IPS DF 6.9 (cell line): ENCODE measurements at regions not wholly inside any gene's neighbourhood (a gene's known extent, or its start where the extent isn't known, plus 50 kb on each side); places are given as distances from the start of the nearest gene placed in this dataset.
A peak's percentile ranks its signal among the peaks of the same experiment; 100 is the strongest.
"Not testable (repeated sequence)": the region's sequence is repeated elsewhere in the genome, so short reads cannot be mapped to it uniquely, and the experiment has no call there.

Source experiments
- DNase-seq: peaks from one replicate; pipeline ENCODE4 v3.0.0-alpha.2; 2013; ENCODE audit warnings: low read depth, low spot score
- H3K27ac ChIP-seq: one replicate; pipeline ENCODE4 v1.5.1; 2013; ENCODE audit warnings: low read length, control low read depth
- H3K27me3 ChIP-seq: 2 replicates; pipeline ENCODE4 v1.6.1; 2013; ENCODE audit warnings: mild to moderate bottlenecking, low read length; ENCODE audit not compliant: control insufficient read depth, insufficient read depth
- H3K36me3 ChIP-seq: 2 replicates; pipeline ENCODE4 v1.6.1; 2013; ENCODE audit warnings: low read length; ENCODE audit not compliant: control insufficient read depth, insufficient read depth
- H3K4me1 ChIP-seq: 2 replicates; pipeline ENCODE4 v1.6.1; 2013; ENCODE audit warnings: low read length; ENCODE audit not compliant: control insufficient read depth, insufficient read depth
- H3K4me3 ChIP-seq: 2 replicates; pipeline ENCODE4 v1.5.1; 2013; ENCODE audit warnings: mild to moderate bottlenecking, low read length
- H3K9me3 ChIP-seq: 2 replicates; pipeline ENCODE4 v1.6.1; 2013; ENCODE audit warnings: low read length, inconsistent platforms; ENCODE audit not compliant: control insufficient read depth, insufficient read depth
- WGBS: extraction: QIAGEN DNeasy Blood & Tissue Kit; methylation state at CpG from one replicate; pipeline ENCODE4 v1.1.7; 2013; ENCODE audit warnings: mixed read lengths, missing lambda C conversion rate; ENCODE audit not compliant: insufficient read length, insufficient coverage; 5-methylcytosine and 5-hydroxymethylcytosine counted together

GRCh38 chrX:4572691-4573090, 859.2 kb upstream of the PRKX start:
- DNase-seq: no peak
- Histone ChIP-seq H3K36me3 (no peaks in the 10 kb centered on the region), H3K27ac (no peak overlapping the region)

GRCh38 chrX:4570151-4570550, 856.7 kb upstream of the PRKX start:
- DNase-seq: no peak

More at GRCh38 chrX:4572691-4573090, 859.2 kb upstream of the PRKX start:
- Histone ChIP-seq H3K9me3 (no peaks in the 10 kb centered on the region), H3K4me3 (no peak overlapping the region), H3K27me3 (no peaks in the 10 kb centered on the region), H3K4me1 (no peaks in the 10 kb centered on the region)

GRCh38 chrX:4560192-4560591, 846.7 kb upstream of the PRKX start:
- Histone ChIP-seq H3K9me3 (no peaks in the 10 kb centered on the region), H3K4me1 (no peaks in the 10 kb centered on the region), H3K4me3 (no peak overlapping the region), H3K36me3 (no peaks in the 10 kb centered on the region), H3K27ac (no peak overlapping the region), H3K27me3 (no peaks in the 10 kb centered on the region)
- DNase-seq: no peak
- no CpG with 5 or more reads among the region's 4 CpGs for WGBS

More at GRCh38 chrX:4570151-4570550, 856.7 kb upstream of the PRKX start:
- H3K4me1 ChIP-seq: no peaks in the 10 kb centered on the region
- H3K27ac ChIP-seq: no peak overlapping the region
- no peak overlapping the region for H3K4me3 ChIP-seq
- WGBS: no CpG with 5 or more reads among the region's 1 CpG
- H3K36me3 ChIP-seq: no peaks in the 10 kb centered on the region
- H3K27me3 ChIP-seq: no peaks in the 10 kb centered on the region
- no peaks in the 10 kb centered on the region for H3K9me3 ChIP-seq

- no peaks in the 10 kb centered on the region for H3K9me3 ChIP-seq
- no peaks in the 10 kb centered on the region for H3K27me3 ChIP-seq
- WGBS: no CpG with 5 or more reads among the region's 3 CpGs
- no peak overlapping the region for H3K4me3 ChIP-seq
- no peaks in the 10 kb centered on the region for H3K4me1 ChIP-seq
- H3K36me3 ChIP-seq: no peaks in the 10 kb centered on the region
- peak; percentile 13 for DNase-seq
- no peak overlapping the region for H3K27ac ChIP-seq
Measured at GRCh38 chrX:4550018-4550417, 836.6 kb upstream of the PRKX start.

- Histone ChIP-seq H3K4me1 (no peaks in the 10 kb centered on the region), H3K4me3 (no peak overlapping the region), H3K27ac (no peak overlapping the region), H3K27me3 (no peaks in the 10 kb centered on the region), H3K9me3 (no peaks in the 10 kb centered on the region), H3K36me3 (no peaks in the 10 kb centered on the region)
- peak; percentile 16 for DNase-seq
- no CpG with 5 or more reads among the region's 13 CpGs for WGBS
Measured at GRCh38 chrX:4547213-4547836, 833.9 kb upstream of the PRKX start.

- H3K36me3 ChIP-seq, H3K4me1 ChIP-seq, H3K27me3 ChIP-seq, H3K9me3 ChIP-seq, H3K27ac ChIP-seq, DNase-seq, H3K4me3 ChIP-seq: not testable (repeated sequence)
- WGBS: no CpG with 5 or more reads among the region's 5 CpGs
Measured at GRCh38 chrX:4546178-4546577, 832.7 kb upstream of the PRKX start.

- WGBS: no CpG with 5 or more reads among the region's 1 CpG
- no peaks in the 10 kb centered on the region for H3K27me3 ChIP-seq
Measured at GRCh38 chrX:4528247-4528646, 814.8 kb upstream of the PRKX start.

GRCh38 chrX:4485912-4486311, 772.5 kb upstream of the PRKX start:
- Histone ChIP-seq H3K27ac (no peak overlapping the region), H3K9me3 (no peaks in the 10 kb centered on the region), H3K4me3 (no peak overlapping the region), H3K27me3 (no peaks in the 10 kb centered on the region), H3K36me3 (no peaks in the 10 kb centered on the region), H3K4me1 (no peaks in the 10 kb centered on the region)
- WGBS: no CpG with 5 or more reads among the region's 4 CpGs
- no peak for DNase-seq

More at GRCh38 chrX:4528247-4528646, 814.8 kb upstream of the PRKX start:
- DNase-seq: no peak
- no peak overlapping the region for H3K27ac ChIP-seq
- H3K4me1 ChIP-seq: no peaks in the 10 kb centered on the region
- no peaks in the 10 kb centered on the region for H3K36me3 ChIP-seq
- no peaks in the 10 kb centered on the region for H3K9me3 ChIP-seq
- no peak overlapping the region for H3K4me3 ChIP-seq

GRCh38 chrX:4484266-4484665, 770.8 kb upstream of the PRKX start:
- DNase-seq: no peak
- Histone ChIP-seq H3K27ac (no peak overlapping the region), H3K4me1 (no peaks in the 10 kb centered on the region), H3K4me3 (no peak overlapping the region), H3K36me3 (no peaks in the 10 kb centered on the region), H3K27me3 (no peaks in the 10 kb centered on the region), H3K9me3 (no peaks in the 10 kb centered on the region)
- no CpG with 5 or more reads among the region's 5 CpGs for WGBS

GRCh38 chrX:4451591-4451990, 738.1 kb upstream of the PRKX start:
- Histone ChIP-seq H3K27ac (no peak overlapping the region), H3K36me3 (no peaks in the 10 kb centered on the region), H3K4me1 (no peaks in the 10 kb centered on the region; the same call in 1 of the 2 replicates), H3K4me3 (no peak overlapping the region), H3K9me3 (no peaks in the 10 kb centered on the region), H3K27me3 (no peaks in the 10 kb centered on the region)
- WGBS: no CpG with 5 or more reads among the region's 4 CpGs
- no peak for DNase-seq

GRCh38 chrX:4450177-4450576, 736.7 kb upstream of the PRKX start:
- H3K36me3 ChIP-seq: no peaks in the 10 kb centered on the region
- H3K9me3 ChIP-seq: no peaks in the 10 kb centered on the region
- no peaks in the 10 kb centered on the region; the same call in 1 of the 2 replicates for H3K4me1 ChIP-seq
- DNase-seq: no peak
- no CpG with 5 or more reads among the region's 2 CpGs for WGBS
- H3K27me3 ChIP-seq: no peaks in the 10 kb centered on the region
- no peak overlapping the region for H3K27ac ChIP-seq
- no peak overlapping the region for H3K4me3 ChIP-seq
